ENCODE measurements at regions not wholly inside any gene's neighbourhood (a gene's known extent, or its start where the extent isn't known, plus 50 kb on each side); places are given as distances from the start of the nearest gene placed in this dataset.
A peak's percentile ranks its signal among the peaks of the same experiment; 100 is the strongest.

- DNase-seq (ENCODE audit: unreplicated experiment) = peak; percentile 47
- POLR2A ChIA-PET = no interaction called here
- peaks cover 7% of the 10 kb centered on the region for H3K27me3 Mint-ChIP-seq (ENCODE audit: insufficient read depth, unreplicated experiment)
- no peaks in the 10 kb centered on the region for H3K9me3 Mint-ChIP-seq (ENCODE audit: unreplicated experiment)
- peak; percentile 24 for TF ChIP-seq CTCF (IDR thresholded peaks at IDR 0.05; ENCODE audit: unreplicated experiment)
- no TSS peak for BruUV-seq (replicated peaks)
- H3K4me3 Mint-ChIP-seq (ENCODE audit: unreplicated experiment) = no peak overlapping the region
- H3K36me3 Mint-ChIP-seq (ENCODE audit: insufficient read depth, unreplicated experiment) = no peaks in the 10 kb centered on the region
- intact Hi-C loops (cut with micrococcal nuclease) = no loop called here
- H3K4me1 Mint-ChIP-seq (ENCODE audit: insufficient read depth, unreplicated experiment) = no peaks in the 10 kb centered on the region
- CTCF ChIA-PET = interaction anchor here (0.7 to 2.4 kb wide), 7 partner anchors 11 to 514 kb away, joined by 3 to 7 read pairs (median 3); no protein-coding TSS in a partner anchor
- H3K27ac Mint-ChIP-seq (ENCODE audit: low read depth, unreplicated experiment) = no peak overlapping the region
Observed at GRCh38 chr1:56409112-56409691, 170.2 kb downstream of the PLPP3 start.

GRCh38 chr1:56406821-56407220 is 172.5 kb downstream of the PLPP3 start:
- ChIA-PET POLR2A (no interaction called here), CTCF (interaction anchor here (1.4 kb wide), 1 partner anchor 171 kb away, joined by 3 read pairs; no protein-coding TSS in a partner anchor)
- intact Hi-C loops (cut with micrococcal nuclease) = no loop called here

GRCh38 chr1:56404561-56405030 is 174.8 kb downstream of the PLPP3 start:
- BruUV-seq (replicated peaks) = no TSS peak
- DNase-seq (ENCODE audit: unreplicated experiment) = no peak
- no peaks in the 10 kb centered on the region for H3K36me3 Mint-ChIP-seq (ENCODE audit: insufficient read depth, unreplicated experiment)
- TF ChIP-seq CTCF (IDR thresholded peaks at IDR 0.05; ENCODE audit: unreplicated experiment) = no peak
- no peaks in the 10 kb centered on the region for H3K27me3 Mint-ChIP-seq (ENCODE audit: insufficient read depth, unreplicated experiment)
- intact Hi-C loops (cut with micrococcal nuclease) = no loop called here
- POLR2A ChIA-PET = no interaction called here
- CTCF ChIA-PET = no interaction called here
- no peaks in the 10 kb centered on the region for H3K9me3 Mint-ChIP-seq (ENCODE audit: unreplicated experiment)
- H3K27ac Mint-ChIP-seq (ENCODE audit: low read depth, unreplicated experiment) = no peak overlapping the region
- H3K4me1 Mint-ChIP-seq (ENCODE audit: insufficient read depth, unreplicated experiment) = no peaks in the 10 kb centered on the region
- no peak overlapping the region for H3K4me3 Mint-ChIP-seq (ENCODE audit: unreplicated experiment)

More at GRCh38 chr1:56406821-56407220, 172.5 kb downstream of the PLPP3 start:
- H3K4me1 Mint-ChIP-seq (ENCODE audit: insufficient read depth, unreplicated experiment) = no peaks in the 10 kb centered on the region
- no peak for TF ChIP-seq CTCF (IDR thresholded peaks at IDR 0.05; ENCODE audit: unreplicated experiment)
- H3K36me3 Mint-ChIP-seq (ENCODE audit: insufficient read depth, unreplicated experiment) = no peaks in the 10 kb centered on the region
- no peaks in the 10 kb centered on the region for H3K9me3 Mint-ChIP-seq (ENCODE audit: unreplicated experiment)
- H3K4me3 Mint-ChIP-seq (ENCODE audit: unreplicated experiment) = no peak overlapping the region
- H3K27ac Mint-ChIP-seq (ENCODE audit: low read depth, unreplicated experiment) = no peak overlapping the region
- DNase-seq (ENCODE audit: unreplicated experiment) = no peak
- no peaks in the 10 kb centered on the region for H3K27me3 Mint-ChIP-seq (ENCODE audit: insufficient read depth, unreplicated experiment)
- no TSS peak for BruUV-seq (replicated peaks)

- Mint-ChIP-seq H3K27ac (ENCODE audit: low read depth, unreplicated experiment) (no peak overlapping the region), H3K36me3 (ENCODE audit: insufficient read depth, unreplicated experiment) (no peaks in the 10 kb centered on the region), H3K9me3 (ENCODE audit: unreplicated experiment) (no peaks in the 10 kb centered on the region), H3K4me3 (ENCODE audit: unreplicated experiment) (no peak overlapping the region), H3K4me1 (ENCODE audit: insufficient read depth, unreplicated experiment) (no peaks in the 10 kb centered on the region), H3K27me3 (ENCODE audit: insufficient read depth, unreplicated experiment) (no peaks in the 10 kb centered on the region)
- no TSS peak for BruUV-seq (replicated peaks)
- POLR2A ChIA-PET = no interaction called here
- CTCF ChIA-PET = no interaction called here
- intact Hi-C loops (cut with micrococcal nuclease) = no loop called here
- no peak for TF ChIP-seq CTCF (IDR thresholded peaks at IDR 0.05; ENCODE audit: unreplicated experiment)
- no peak for DNase-seq (ENCODE audit: unreplicated experiment)
Observed at GRCh38 chr1:56404066-56404465, 175.3 kb downstream of the PLPP3 start.

Measured in MCF 10A (cell line).